Left lung (tissue), 4 donors: ENCODE measurements at regions not wholly inside any gene's neighbourhood (a gene's known extent, or its start where the extent isn't known, plus 50 kb on each side); places are given as distances from the start of the nearest gene placed in this dataset.

Experiments used
- ATAC-seq: fragments of 200-7000 bp; cut with Tn5 transposase; one replicate; pipeline ENCODE4 v1.9.1; 2020; ENCODE audit warnings: moderate library complexity
- DNase-seq, 4 donors: peaks; one replicate each; pipeline ENCODE4 v3.0.0-alpha.2; 2013 to 2020
- H3K27ac ChIP-seq, 2 donors: fragments of 200-600 bp; sonication (generic) in 1 of 2; one replicate each; pipeline versions ENCODE4 v1.5.0 to v1.8.0; 2020 to 2021
- H3K27me3 ChIP-seq, 2 donors: fragments of 200-600 bp; sonication (generic) in 1 of 2; one replicate each; pipeline versions ENCODE4 v1.5.0 to v1.8.0; 2020 to 2021
- H3K36me3 ChIP-seq, 2 donors: fragments of 200-600 bp; sonication (generic) in 1 of 2; one replicate each; pipeline versions ENCODE4 v1.5.0 to v1.8.0; 2020 to 2021
- H3K4me1 ChIP-seq, 2 donors: fragments of 200-600 bp; one replicate each; pipeline ENCODE4 v1.8.0; 2021
- H3K4me3 ChIP-seq, 2 donors: fragments of 200-600 bp; sonication (generic) in 1 of 2; one replicate each; pipeline versions ENCODE4 v1.5.0 to v1.8.0; 2020 to 2021; ENCODE audit warnings: mild to moderate bottlenecking in 1 of 2
- H3K9me3 ChIP-seq, 2 donors: fragments of 200-600 bp; sonication (generic) in 1 of 2; one replicate each; pipeline versions ENCODE4 v1.5.0 to v1.8.0; 2020 to 2021
- intact Hi-C, 2 donors: fragments of 100-400 bp; cut with DNase I; formaldehyde crosslinking; loops; one replicate each; pipeline versions ENCODE4 v1.11.2 to v1.14.2; 2022
- TF ChIP-seq, protein P1 (sequence below), 2 donors: fragments of 200-600 bp; sonication (generic) in 1 of 2; IDR thresholded peaks; one replicate each; pipeline versions ENCODE4 v1.5.0 to v1.8.0; 2021; ENCODE audit warnings: antibody characterized with exemption in 2 of 2
- donor health status: DM: no; HTN: yes; CAD: no.
- donor health status: DM: no; HTN: no; CAD: no.

DNA sequence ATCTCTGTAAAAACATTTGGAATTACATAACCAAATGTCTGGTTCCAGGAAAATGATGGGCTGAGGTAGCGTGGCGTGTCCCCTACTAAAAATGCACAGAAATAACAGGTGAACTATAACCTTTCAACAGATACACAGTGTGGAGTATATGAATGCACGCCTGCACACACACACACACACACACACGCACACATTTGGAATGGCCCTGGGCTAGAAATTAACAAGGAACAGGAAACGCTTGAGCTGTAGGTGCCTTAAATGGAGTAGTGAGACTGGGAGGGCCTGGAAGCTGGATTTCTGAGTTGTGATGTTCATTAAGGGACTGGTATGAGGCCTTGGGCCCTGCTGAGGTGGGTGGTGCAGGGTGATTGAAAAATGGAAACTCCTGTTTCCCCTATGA is 246.5 kb upstream of the C1orf174 start:
- TF ChIP-seq, protein P1, sequence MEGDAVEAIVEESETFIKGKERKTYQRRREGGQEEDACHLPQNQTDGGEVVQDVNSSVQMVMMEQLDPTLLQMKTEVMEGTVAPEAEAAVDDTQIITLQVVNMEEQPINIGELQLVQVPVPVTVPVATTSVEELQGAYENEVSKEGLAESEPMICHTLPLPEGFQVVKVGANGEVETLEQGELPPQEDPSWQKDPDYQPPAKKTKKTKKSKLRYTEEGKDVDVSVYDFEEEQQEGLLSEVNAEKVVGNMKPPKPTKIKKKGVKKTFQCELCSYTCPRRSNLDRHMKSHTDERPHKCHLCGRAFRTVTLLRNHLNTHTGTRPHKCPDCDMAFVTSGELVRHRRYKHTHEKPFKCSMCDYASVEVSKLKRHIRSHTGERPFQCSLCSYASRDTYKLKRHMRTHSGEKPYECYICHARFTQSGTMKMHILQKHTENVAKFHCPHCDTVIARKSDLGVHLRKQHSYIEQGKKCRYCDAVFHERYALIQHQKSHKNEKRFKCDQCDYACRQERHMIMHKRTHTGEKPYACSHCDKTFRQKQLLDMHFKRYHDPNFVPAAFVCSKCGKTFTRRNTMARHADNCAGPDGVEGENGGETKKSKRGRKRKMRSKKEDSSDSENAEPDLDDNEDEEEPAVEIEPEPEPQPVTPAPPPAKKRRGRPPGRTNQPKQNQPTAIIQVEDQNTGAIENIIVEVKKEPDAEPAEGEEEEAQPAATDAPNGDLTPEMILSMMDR (IDR thresholded peaks at IDR 0.05), result no peak
- Histone ChIP-seq H3K27me3 (peaks cover 0 to 42% of the 10 kb centered on the region in 2 donors), H3K4me1 (no peaks in the 10 kb centered on the region), H3K27ac (no peak overlapping the region), H3K4me3 (no peak overlapping the region), H3K9me3 (no peaks in the 10 kb centered on the region), H3K36me3 (no peaks in the 10 kb centered on the region)
- no peak for ATAC-seq
- intact Hi-C loops, result no loop called here
- no peak for DNase-seq

- intact Hi-C loops, result no loop called here
- DNase-seq (no peak), ATAC-seq (no peak)
- TF ChIP-seq, protein P1 (IDR thresholded peaks at IDR 0.05), result no peak
- Histone ChIP-seq H3K4me3 (no peak overlapping the region), H3K27ac (no peak overlapping the region), H3K36me3 (no peaks in the 10 kb centered on the region), H3K4me1 (no peaks in the 10 kb centered on the region), H3K27me3 (peaks cover 0 to 42% of the 10 kb centered on the region in 2 donors), H3K9me3 (no peaks in the 10 kb centered on the region)
Measured at GRCh38 chr1:4147509-4147908, 247.4 kb upstream of the C1orf174 start.

- DNase-seq (no peak), ATAC-seq (no peak)
- peaks cover 0 to 46% of the 10 kb centered on the region in 2 donors for H3K27me3 ChIP-seq
- no peak overlapping the region for H3K4me3 ChIP-seq
- H3K36me3 ChIP-seq, result no peaks in the 10 kb centered on the region
- H3K27ac ChIP-seq, result no peak overlapping the region
- intact Hi-C loops, result no loop called here
- H3K4me1 ChIP-seq, result no peaks in the 10 kb centered on the region
- TF ChIP-seq, protein P1 (IDR thresholded peaks at IDR 0.05), result no peak
- no peaks in the 10 kb centered on the region for H3K9me3 ChIP-seq
Measured at GRCh38 chr1:4149281-4149680, 249.2 kb upstream of the C1orf174 start.

- Histone ChIP-seq H3K27ac (no peak overlapping the region), H3K4me1 (no peaks in the 10 kb centered on the region), H3K36me3 (no peaks in the 10 kb centered on the region), H3K27me3 (peaks cover 0 to 46% of the 10 kb centered on the region in 2 donors), H3K4me3 (no peak overlapping the region), H3K9me3 (no peaks in the 10 kb centered on the region)
- TF ChIP-seq, protein P1 (IDR thresholded peaks at IDR 0.05), result no peak
- intact Hi-C loops, result no loop called here
- no peak for DNase-seq
- no peak for ATAC-seq
Measured at GRCh38 chr1:4149831-4150230, 249.8 kb upstream of the C1orf174 start.

DNA sequence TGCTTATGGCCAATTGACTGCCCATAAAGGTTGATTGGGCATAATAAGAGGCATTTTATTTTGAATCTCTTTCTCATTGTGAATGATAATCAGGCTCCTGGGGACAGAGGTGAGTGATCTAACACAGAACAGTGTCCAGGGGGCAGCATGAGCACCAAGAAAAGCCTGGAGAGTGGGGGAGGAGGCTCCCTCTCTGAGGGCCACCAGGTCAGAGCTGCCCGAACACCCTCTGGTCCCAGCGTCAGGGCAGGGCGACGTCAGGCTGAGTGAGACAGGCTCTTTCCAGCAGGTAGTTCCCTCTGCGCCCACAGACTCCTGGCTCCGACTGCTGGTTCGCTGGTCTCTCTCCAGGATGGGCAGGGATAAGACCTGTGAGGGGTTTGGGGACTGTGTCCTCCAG is 250.2 kb upstream of the C1orf174 start:
- DNase-seq (no peak), ATAC-seq (no peak)
- TF ChIP-seq, protein P1 (IDR thresholded peaks at IDR 0.05), result no peak
- Histone ChIP-seq H3K27me3 (peaks cover 0 to 46% of the 10 kb centered on the region in 2 donors), H3K4me3 (no peak overlapping the region), H3K9me3 (no peaks in the 10 kb centered on the region), H3K36me3 (no peaks in the 10 kb centered on the region), H3K4me1 (no peaks in the 10 kb centered on the region), H3K27ac (no peak overlapping the region)
- intact Hi-C loops, result no loop called here
